Hepatocyte (in vitro differentiated cells): ENCODE measurements at regions not wholly inside any gene's neighbourhood (a gene's known extent, or its start where the extent isn't known, plus 50 kb on each side); places are given as distances from the start of the nearest gene placed in this dataset.

ENCODE experiments used
- EZH2 ChIP-seq: fragments of 200-600 bp; sonication (generic); IDR thresholded peaks from 2 replicates; pipeline ENCODE4 v1.6.1; 2016; ENCODE audit warnings: antibody characterized with exemption, mild to moderate bottlenecking, borderline replicate concordance
- EZH2phosphoT487 ChIP-seq: fragments of 200-600 bp; sonication (generic); IDR thresholded peaks from one replicate; pipeline ENCODE4 v1.6.1; 2018; ENCODE audit warnings: antibody characterized with exemption, mild to moderate bottlenecking, low read depth, moderate library complexity; ENCODE audit not compliant: unreplicated experiment, severe bottlenecking
- TF ChIP-seq, protein P1 (sequence below): fragments of 200-600 bp; sonication (generic); IDR thresholded peaks from 2 replicates; pipeline ENCODE4 v1.5.1; 2016; ENCODE audit warnings: antibody characterized with exemption, mild to moderate bottlenecking; ENCODE audit not compliant: poor library complexity

DNA sequence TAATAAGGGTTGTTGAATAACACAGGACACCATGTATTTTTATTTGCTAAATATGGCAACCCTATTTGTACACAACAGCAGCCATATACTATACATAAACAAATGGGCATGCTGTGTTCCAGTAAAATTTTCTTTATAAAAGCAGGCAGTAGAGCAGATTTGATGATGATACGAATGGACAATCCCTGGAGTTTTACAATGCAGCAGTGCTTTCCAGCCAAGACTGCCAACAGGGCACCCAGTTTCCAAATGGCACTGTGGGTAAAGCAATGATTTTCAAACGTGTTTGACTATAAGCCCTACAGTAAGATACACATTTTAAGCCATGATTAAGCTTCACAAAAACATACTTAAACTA, 282.7 kb downstream of the NUAK1 start:
- TF ChIP-seq, protein P1, sequence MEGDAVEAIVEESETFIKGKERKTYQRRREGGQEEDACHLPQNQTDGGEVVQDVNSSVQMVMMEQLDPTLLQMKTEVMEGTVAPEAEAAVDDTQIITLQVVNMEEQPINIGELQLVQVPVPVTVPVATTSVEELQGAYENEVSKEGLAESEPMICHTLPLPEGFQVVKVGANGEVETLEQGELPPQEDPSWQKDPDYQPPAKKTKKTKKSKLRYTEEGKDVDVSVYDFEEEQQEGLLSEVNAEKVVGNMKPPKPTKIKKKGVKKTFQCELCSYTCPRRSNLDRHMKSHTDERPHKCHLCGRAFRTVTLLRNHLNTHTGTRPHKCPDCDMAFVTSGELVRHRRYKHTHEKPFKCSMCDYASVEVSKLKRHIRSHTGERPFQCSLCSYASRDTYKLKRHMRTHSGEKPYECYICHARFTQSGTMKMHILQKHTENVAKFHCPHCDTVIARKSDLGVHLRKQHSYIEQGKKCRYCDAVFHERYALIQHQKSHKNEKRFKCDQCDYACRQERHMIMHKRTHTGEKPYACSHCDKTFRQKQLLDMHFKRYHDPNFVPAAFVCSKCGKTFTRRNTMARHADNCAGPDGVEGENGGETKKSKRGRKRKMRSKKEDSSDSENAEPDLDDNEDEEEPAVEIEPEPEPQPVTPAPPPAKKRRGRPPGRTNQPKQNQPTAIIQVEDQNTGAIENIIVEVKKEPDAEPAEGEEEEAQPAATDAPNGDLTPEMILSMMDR: no peak
- TF ChIP-seq EZH2: no peak
- no peak for TF ChIP-seq EZH2phosphoT487
